Type B pancreatic cell (in vitro differentiated cells): ENCODE measurements at regions not wholly inside any gene's neighbourhood (a gene's known extent, or its start where the extent isn't known, plus 50 kb on each side); places are given as distances from the start of the nearest gene placed in this dataset.

Experiments
- DNase-seq: peaks from one replicate; pipeline ENCODE4 v3.0.0; 2021; ENCODE audit warnings: mixed read lengths; ENCODE audit not compliant: unreplicated experiment; ENCODE audit errors: extremely low spot score
- H3K27ac Mint-ChIP-seq: 2 replicates; pipeline ENCODE4 v1.8.0; 2021; ENCODE audit warnings: mild to moderate bottlenecking, mixed read lengths
- H3K27me3 Mint-ChIP-seq: 2 replicates; pipeline ENCODE4 v1.8.0; 2021; ENCODE audit warnings: mixed read lengths
- H3K36me3 Mint-ChIP-seq: 2 replicates; pipeline ENCODE4 v1.8.0; 2021; ENCODE audit warnings: mixed read lengths
- H3K4me1 Mint-ChIP-seq: one replicate; pipeline ENCODE4 v1.8.0; 2021; ENCODE audit warnings: mixed read lengths; ENCODE audit not compliant: unreplicated experiment
- H3K4me3 Mint-ChIP-seq: 2 replicates; pipeline ENCODE4 v1.8.0; 2021; ENCODE audit warnings: mild to moderate bottlenecking, mixed read lengths
- H3K9me3 Mint-ChIP-seq: 2 replicates; pipeline ENCODE4 v1.8.0; 2021; ENCODE audit warnings: mixed read lengths
- TF ChIP-seq, protein P1 (sequence below): fragments of 200-600 bp; sonication (generic); conservative IDR thresholded peaks from 2 replicates; pipeline ENCODE4 v1.5.0; 2021; ENCODE audit warnings: antibody characterized with exemption, mild to moderate bottlenecking

DNA sequence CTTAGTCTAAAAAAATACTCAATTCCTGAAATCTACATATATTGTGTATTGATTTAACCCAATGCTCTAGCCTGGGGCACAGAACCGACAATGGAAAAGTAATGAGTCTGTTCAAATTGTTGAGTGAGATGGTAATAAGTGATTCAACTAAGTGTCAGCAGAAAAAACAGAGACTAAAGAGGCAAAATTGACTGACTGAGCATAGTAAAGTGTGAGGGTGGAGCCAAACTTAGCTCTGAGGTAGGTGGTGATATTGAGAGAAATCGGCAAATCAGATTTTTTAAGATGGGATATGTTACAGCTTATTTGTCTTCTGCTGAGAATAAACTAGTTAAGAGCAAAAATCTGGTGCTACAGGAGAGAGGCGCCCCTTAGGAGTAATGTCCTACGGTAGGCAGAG, 764.0 kb upstream of the LRRN3 start:
- Mint-ChIP-seq H3K4me3 (no peak overlapping the region), H3K36me3 (no peaks in the 10 kb centered on the region), H3K4me1 (no peaks in the 10 kb centered on the region), H3K9me3 (peaks cover 9% of the 10 kb centered on the region), H3K27ac (no peak overlapping the region), H3K27me3 (no peaks in the 10 kb centered on the region)
- TF ChIP-seq, protein P1, sequence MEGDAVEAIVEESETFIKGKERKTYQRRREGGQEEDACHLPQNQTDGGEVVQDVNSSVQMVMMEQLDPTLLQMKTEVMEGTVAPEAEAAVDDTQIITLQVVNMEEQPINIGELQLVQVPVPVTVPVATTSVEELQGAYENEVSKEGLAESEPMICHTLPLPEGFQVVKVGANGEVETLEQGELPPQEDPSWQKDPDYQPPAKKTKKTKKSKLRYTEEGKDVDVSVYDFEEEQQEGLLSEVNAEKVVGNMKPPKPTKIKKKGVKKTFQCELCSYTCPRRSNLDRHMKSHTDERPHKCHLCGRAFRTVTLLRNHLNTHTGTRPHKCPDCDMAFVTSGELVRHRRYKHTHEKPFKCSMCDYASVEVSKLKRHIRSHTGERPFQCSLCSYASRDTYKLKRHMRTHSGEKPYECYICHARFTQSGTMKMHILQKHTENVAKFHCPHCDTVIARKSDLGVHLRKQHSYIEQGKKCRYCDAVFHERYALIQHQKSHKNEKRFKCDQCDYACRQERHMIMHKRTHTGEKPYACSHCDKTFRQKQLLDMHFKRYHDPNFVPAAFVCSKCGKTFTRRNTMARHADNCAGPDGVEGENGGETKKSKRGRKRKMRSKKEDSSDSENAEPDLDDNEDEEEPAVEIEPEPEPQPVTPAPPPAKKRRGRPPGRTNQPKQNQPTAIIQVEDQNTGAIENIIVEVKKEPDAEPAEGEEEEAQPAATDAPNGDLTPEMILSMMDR, result no peak
- no peak for DNase-seq

DNA sequence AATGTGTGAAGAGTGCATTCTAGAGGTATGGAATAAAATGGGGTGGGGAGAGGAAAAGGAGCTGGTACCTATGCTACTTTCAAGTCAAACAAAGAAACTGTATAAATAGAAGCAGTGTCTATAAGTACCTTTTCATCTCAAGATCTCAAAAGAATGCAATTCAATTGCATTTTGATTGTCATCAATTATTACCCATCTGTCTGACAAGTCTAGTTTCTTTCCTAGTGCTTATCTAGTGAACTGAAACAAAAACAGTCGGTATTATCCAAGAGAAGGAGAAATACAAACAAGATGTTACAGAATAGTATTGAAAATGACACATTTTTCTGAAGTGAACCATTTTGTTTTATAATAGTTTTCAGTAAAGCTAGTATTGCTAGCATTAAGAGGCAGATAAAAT, 754.5 kb upstream of the LRRN3 start:
- Mint-ChIP-seq H3K27me3 (no peaks in the 10 kb centered on the region), H3K36me3 (no peaks in the 10 kb centered on the region), H3K4me1 (no peaks in the 10 kb centered on the region), H3K9me3 (no peaks in the 10 kb centered on the region), H3K4me3 (no peak overlapping the region), H3K27ac (no peak overlapping the region)
- TF ChIP-seq, protein P1, result no peak
- no peak for DNase-seq

DNA sequence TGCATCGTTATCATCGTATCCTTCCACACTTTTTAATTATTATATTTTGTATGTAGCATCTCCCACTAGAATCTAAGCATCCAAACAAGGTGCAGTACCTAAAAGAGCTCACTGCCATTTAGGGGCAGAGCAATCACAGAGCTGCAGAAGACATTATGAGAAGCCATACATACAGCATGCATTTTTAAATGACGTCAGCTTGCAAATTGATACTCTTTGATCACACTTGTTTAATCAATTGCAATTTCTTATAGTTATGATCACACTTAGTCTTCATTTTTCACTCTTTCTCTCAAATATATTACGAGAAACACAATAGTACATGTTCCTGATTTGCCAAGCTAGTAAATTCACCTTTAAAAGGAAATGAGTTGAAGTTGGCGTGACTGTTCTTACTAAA, 753.3 kb upstream of the LRRN3 start:
- H3K9me3 Mint-ChIP-seq, result no peaks in the 10 kb centered on the region
- no peak overlapping the region for H3K4me3 Mint-ChIP-seq
- no peak for DNase-seq
- no peaks in the 10 kb centered on the region for H3K36me3 Mint-ChIP-seq
- TF ChIP-seq, protein P1, result no peak
- no peak overlapping the region for H3K27ac Mint-ChIP-seq
- no peaks in the 10 kb centered on the region for H3K4me1 Mint-ChIP-seq
- no peaks in the 10 kb centered on the region for H3K27me3 Mint-ChIP-seq

DNA sequence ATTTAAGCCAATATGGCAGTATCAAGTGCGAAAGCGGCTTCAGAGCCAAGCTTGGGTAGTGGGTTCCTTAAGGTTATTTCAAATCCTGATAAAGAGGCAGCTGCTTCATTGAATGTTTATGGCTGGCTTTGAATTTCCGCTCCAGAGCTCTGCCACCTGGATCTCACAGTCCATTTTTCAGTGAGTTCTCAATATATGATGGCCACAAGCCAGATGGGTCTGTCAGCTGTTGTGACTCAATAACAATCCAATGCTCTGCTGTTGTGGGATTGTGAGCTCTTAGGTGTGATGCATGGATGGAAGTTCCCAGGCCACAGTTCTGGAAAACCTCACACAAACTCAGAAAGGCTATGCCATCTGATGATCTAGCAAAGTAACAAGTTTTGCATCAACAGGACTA, 743.8 kb upstream of the LRRN3 start:
- H3K9me3 Mint-ChIP-seq, result peaks cover under 1% of the 10 kb centered on the region
- H3K4me3 Mint-ChIP-seq, result no peak overlapping the region
- no peaks in the 10 kb centered on the region for H3K4me1 Mint-ChIP-seq

DNA sequence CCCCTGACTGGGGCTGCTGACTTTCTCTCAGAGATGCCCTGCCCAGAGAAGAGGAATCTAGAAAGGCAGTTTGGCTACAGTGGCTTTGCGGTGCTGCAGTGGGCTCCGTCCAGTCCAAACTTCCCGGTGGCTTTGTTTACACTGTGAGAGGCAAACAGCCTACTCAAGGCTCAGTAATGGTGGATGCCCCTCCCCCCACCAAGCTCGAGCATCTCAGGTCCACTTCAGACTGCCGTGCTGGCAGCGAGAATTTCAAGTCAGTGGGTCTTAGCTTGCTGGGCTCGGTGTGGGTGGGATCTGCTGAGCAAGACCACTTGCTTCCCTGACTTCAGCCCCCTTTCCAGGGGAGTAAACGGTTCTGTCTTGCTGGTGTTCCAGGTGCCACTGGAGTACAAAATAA, 734.5 kb upstream of the LRRN3 start:
- H3K36me3 Mint-ChIP-seq, result peaks cover 4% of the 10 kb centered on the region
- H3K9me3 Mint-ChIP-seq, result peaks cover 21% of the 10 kb centered on the region
- TF ChIP-seq, protein P1, result no peak
- H3K4me3 Mint-ChIP-seq, result no peak overlapping the region
- no peak for DNase-seq
- H3K4me1 Mint-ChIP-seq, result no peaks in the 10 kb centered on the region
- H3K27ac Mint-ChIP-seq, result no peak overlapping the region
- H3K27me3 Mint-ChIP-seq, result no peaks in the 10 kb centered on the region

More for the DNA sequence above, 743.8 kb upstream of the LRRN3 start:
- DNase-seq, result no peak
- Mint-ChIP-seq H3K27ac (no peak overlapping the region), H3K27me3 (no peaks in the 10 kb centered on the region), H3K36me3 (no peaks in the 10 kb centered on the region)
- TF ChIP-seq, protein P1, result no peak

DNA sequence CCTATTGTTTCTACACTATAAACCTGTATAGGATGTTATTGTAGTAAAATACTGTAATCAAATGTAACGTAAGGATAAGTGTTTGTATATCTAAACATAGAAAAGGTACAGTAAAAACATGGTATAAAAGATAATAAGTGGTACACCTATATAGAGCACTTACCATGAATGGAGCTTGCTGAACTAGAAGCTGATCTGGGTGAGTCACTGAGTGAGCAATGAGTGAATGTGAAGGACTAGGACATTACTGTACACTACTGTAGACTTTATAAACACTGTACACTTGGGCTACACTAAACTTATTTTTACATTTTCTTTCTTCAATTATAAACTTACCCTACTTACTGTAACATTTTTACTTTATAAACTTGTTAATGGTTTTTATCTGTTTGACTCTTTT, 732.9 kb upstream of the LRRN3 start:
- DNase-seq, result no peak
- no peaks in the 10 kb centered on the region for H3K27me3 Mint-ChIP-seq
- H3K4me1 Mint-ChIP-seq, result no peaks in the 10 kb centered on the region
- TF ChIP-seq, protein P1, result no peak
- peaks cover 4% of the 10 kb centered on the region for H3K36me3 Mint-ChIP-seq
- peaks cover 17% of the 10 kb centered on the region for H3K9me3 Mint-ChIP-seq
- H3K27ac Mint-ChIP-seq, result no peak overlapping the region
- no peak overlapping the region for H3K4me3 Mint-ChIP-seq
